ENCODE measurements at regions not wholly inside any gene's neighbourhood (a gene's known extent, or its start where the extent isn't known, plus 50 kb on each side); places are given as distances from the start of the nearest gene placed in this dataset.
A peak's percentile ranks its signal among the peaks of the same experiment; 100 is the strongest.

DNA sequence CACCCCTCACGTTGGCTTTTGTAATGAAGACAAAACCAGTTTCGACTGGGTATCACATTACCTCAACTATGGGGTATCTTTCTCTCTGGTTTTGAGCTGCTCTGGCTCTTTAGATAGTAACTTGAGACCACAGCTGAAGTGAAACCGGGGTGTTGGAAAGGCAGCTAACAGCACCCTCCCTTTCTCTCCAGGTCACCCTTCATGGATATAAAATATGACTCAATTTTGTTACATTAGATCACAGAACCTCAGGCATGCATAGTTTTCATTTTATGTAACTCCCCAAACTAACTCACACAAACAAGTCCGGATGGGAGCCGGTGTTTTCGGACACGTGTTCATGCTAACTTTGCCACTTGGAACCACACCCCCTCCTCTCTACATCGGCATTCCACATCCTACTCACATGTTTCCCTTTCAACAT lies 90.7 kb downstream of the NR2F2 start:
- intact Hi-C loops (cut with DNase I; ENCODE audit: low total_unique reads): no loop called here

GRCh38 chr15:96422125-96422524 lies 91.6 kb downstream of the NR2F2 start:
- H3K4me1 ChIP-seq: peaks cover 0 to 7% (median 3%) of the 10 kb centered on the region in 4 donors
- intact Hi-C loops (cut with DNase I; ENCODE audit: low total_unique reads): no loop called here
- no peaks in the 10 kb centered on the region for H3K9me3 ChIP-seq
- H3K4me3 ChIP-seq: no peak overlapping the region
- no peak for DNase-seq
- no peaks in the 10 kb centered on the region for H3K36me3 ChIP-seq
- H3K27me3 ChIP-seq: peaks cover 0 to 34% of the 10 kb centered on the region in 2 donors
- H3K27ac ChIP-seq: no peak overlapping the region
- TF ChIP-seq CTCF (IDR thresholded peaks at IDR 0.05): no peak

More for the DNA sequence above, 90.7 kb downstream of the NR2F2 start:
- Histone ChIP-seq H3K36me3 (no peaks in the 10 kb centered on the region), H3K4me1 (peaks cover 0 to 17% (median 12%) of the 10 kb centered on the region in 4 donors), H3K4me3 (no peak overlapping the region), H3K9me3 (no peaks in the 10 kb centered on the region), H3K27ac (no peak overlapping the region), H3K27me3 (peaks cover 5 to 43% of the 10 kb centered on the region in 2 donors)
- no peak for DNase-seq
- no peak for TF ChIP-seq CTCF (IDR thresholded peaks at IDR 0.05)

DNA sequence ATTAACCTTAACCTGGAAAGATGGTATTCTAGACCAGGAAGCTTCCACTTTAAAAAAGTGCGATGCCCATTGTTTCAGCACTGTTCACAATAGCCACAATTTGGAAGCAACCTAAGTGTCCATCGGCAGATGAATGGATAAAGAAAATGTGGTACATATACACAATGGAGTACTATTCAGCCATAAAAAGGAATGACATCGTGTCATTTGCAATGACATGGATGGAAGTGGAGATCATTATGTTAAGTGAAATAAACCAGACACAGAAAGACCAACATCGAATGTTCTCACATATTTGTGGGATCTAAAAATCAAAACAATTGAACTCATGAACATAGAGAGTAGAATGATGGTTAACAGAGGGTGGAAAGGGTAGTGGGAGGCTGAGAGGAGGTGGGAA lies 94.2 kb downstream of the NR2F2 start:
- intact Hi-C loops (cut with DNase I; ENCODE audit: low total_unique reads): no loop called here
- Histone ChIP-seq H3K4me3 (no peak overlapping the region), H3K9me3 (no peaks in the 10 kb centered on the region), H3K27me3 (peaks cover 0 to 11% of the 10 kb centered on the region in 2 donors), H3K4me1 (peaks cover 0 to 12% (median 0%) of the 10 kb centered on the region in 4 donors), H3K36me3 (no peaks in the 10 kb centered on the region), H3K27ac (no peak overlapping the region)
- DNase-seq: no peak
- no peak for TF ChIP-seq CTCF (IDR thresholded peaks at IDR 0.05)

DNA sequence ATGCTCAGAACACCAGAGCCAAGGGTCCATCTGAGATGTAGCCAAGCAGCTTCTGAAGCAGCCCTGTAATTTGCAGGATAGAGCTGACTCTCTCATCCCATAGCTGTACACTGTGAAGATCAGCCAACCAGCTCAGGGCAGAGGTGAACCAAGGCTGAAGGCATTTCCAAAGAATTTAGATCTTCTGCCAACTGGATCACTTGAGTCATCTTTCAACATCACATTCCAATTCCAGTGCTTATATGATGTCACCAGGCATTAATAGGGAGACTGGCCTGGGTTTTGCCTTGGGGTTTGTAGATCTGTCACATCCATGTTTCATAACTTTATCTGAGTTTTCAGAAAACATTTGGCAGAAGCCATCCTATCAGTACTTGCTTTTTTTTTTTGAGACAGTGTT lies 98.2 kb downstream of the NR2F2 start:
- no peak overlapping the region for H3K4me3 ChIP-seq
- H3K9me3 ChIP-seq: no peaks in the 10 kb centered on the region
- no peak for TF ChIP-seq CTCF (IDR thresholded peaks at IDR 0.05)
- peak in 1 of 2 donors; percentile 44 for DNase-seq
- H3K36me3 ChIP-seq: no peaks in the 10 kb centered on the region
- intact Hi-C loops (cut with DNase I; ENCODE audit: low total_unique reads): no loop called here
- no peaks in the 10 kb centered on the region for H3K27me3 ChIP-seq
- no peak overlapping the region for H3K27ac ChIP-seq
- peaks cover 0 to 12% (median 0%) of the 10 kb centered on the region in 4 donors for H3K4me1 ChIP-seq

DNA sequence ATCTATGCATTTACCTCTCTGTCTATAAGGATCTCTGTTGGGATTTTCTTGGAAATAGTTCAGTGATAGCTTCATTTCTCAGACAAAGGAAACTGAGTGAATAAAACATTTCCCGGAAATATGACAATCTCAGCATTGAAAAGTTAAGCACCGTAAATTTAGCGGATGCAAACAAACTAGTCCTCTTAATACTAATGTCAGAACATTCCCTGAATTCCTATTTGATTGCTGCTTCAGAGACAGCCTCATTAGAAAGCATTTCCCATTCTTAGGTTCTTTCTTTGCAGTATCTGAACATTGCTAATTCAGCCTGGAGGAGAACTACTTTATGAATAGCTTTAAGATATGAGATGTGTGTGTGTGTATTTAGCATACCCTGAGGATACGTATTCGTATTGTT lies 101.3 kb downstream of the NR2F2 start:
- no peak overlapping the region for H3K4me3 ChIP-seq
- H3K36me3 ChIP-seq: no peaks in the 10 kb centered on the region
- H3K27ac ChIP-seq: no peak overlapping the region
- peaks cover 0 to 12% (median 0%) of the 10 kb centered on the region in 4 donors for H3K4me1 ChIP-seq
- intact Hi-C loops (cut with DNase I; ENCODE audit: low total_unique reads): no loop called here
- DNase-seq: no peak
- no peak for TF ChIP-seq CTCF (IDR thresholded peaks at IDR 0.05)
- H3K27me3 ChIP-seq: no peaks in the 10 kb centered on the region
- H3K9me3 ChIP-seq: no peaks in the 10 kb centered on the region

GRCh38 chr15:96435022-96435421 lies 104.5 kb downstream of the NR2F2 start:
- intact Hi-C loops (cut with DNase I; ENCODE audit: low total_unique reads): no loop called here
- Histone ChIP-seq H3K36me3 (no peaks in the 10 kb centered on the region), H3K4me3 (no peak overlapping the region), H3K27me3 (no peaks in the 10 kb centered on the region), H3K4me1 (no peaks in the 10 kb centered on the region), H3K9me3 (no peaks in the 10 kb centered on the region), H3K27ac (no peak overlapping the region)
- DNase-seq: no peak
- TF ChIP-seq CTCF (IDR thresholded peaks at IDR 0.05): no peak

Measured in tibial artery (tissue), 4 donors.